Neuronal stem cell (in vitro differentiated cells): ENCODE measurements at regions not wholly inside any gene's neighbourhood (a gene's known extent, or its start where the extent isn't known, plus 50 kb on each side); places are given as distances from the start of the nearest gene placed in this dataset.

Experiments used
- DNase-seq: peaks from one replicate; pipeline ENCODE4 v3.0.0-alpha.2; 2013; ENCODE audit warnings: low spot score
- H2AFZ ChIP-seq: one replicate; pipeline ENCODE4 v1.6.1; 2013; ENCODE audit warnings: mild to moderate bottlenecking, low read length, inconsistent platforms
- H2AK5ac ChIP-seq: 2 replicates; pipeline ENCODE4 v1.6.1; 2013; ENCODE audit warnings: low read depth, mild to moderate bottlenecking, inconsistent platforms, low read length, moderate library complexity, mixed read lengths
- H2BK120ac ChIP-seq: 2 replicates; pipeline ENCODE4 v1.6.1; 2013; ENCODE audit warnings: low read depth, mild to moderate bottlenecking, inconsistent platforms, low read length, moderate library complexity, mixed read lengths
- H2BK12ac ChIP-seq: one replicate; pipeline ENCODE4 v1.6.1; 2013; ENCODE audit warnings: low read length, inconsistent platforms
- H2BK15ac ChIP-seq: 2 replicates; pipeline ENCODE4 v1.6.1; 2013; ENCODE audit warnings: mild to moderate bottlenecking, low read length, inconsistent platforms, mixed read lengths
- H2BK5ac ChIP-seq: one replicate; pipeline ENCODE4 v1.6.1; 2013; ENCODE audit warnings: inconsistent platforms, mild to moderate bottlenecking, low read length, moderate library complexity
- H3K14ac ChIP-seq: one replicate; pipeline ENCODE4 v1.6.1; 2013; ENCODE audit warnings: low read length, inconsistent platforms
- H3K18ac ChIP-seq: 2 replicates; pipeline ENCODE4 v1.6.1; 2013; ENCODE audit warnings: low read length, inconsistent platforms
- H3K23ac ChIP-seq: 2 replicates; pipeline ENCODE4 v1.6.1; 2013; ENCODE audit warnings: low read depth, mild to moderate bottlenecking, mixed read lengths, low read length, inconsistent platforms; ENCODE audit not compliant: poor library complexity
- H3K27ac ChIP-seq: replicated peaks from 3 replicates; pipeline ENCODE4 v1.5.1; 2013; ENCODE audit warnings: low read length, inconsistent platforms
- H3K27me3 ChIP-seq, 3 experiments: 2 replicates each; pipeline ENCODE4 v1.6.1; 2013; ENCODE audit warnings: low read length in 3 of 3, mild to moderate bottlenecking in 2 of 3, inconsistent platforms in 1 of 3, low read depth in 1 of 3, mixed read lengths in 1 of 3, moderate library complexity in 1 of 3; ENCODE audit not compliant: control insufficient read depth in 3 of 3, insufficient read depth in 3 of 3
- H3K36me3 ChIP-seq, 2 donors: replicated peaks in 1 of 2; 2 replicates each; pipeline ENCODE4 v1.6.1; 2013; ENCODE audit warnings: low read length in 2 of 2; ENCODE audit not compliant: control insufficient read depth in 2 of 2, insufficient read depth in 2 of 2
- H3K4ac ChIP-seq: 2 replicates; pipeline ENCODE4 v1.6.1; 2013; ENCODE audit warnings: inconsistent platforms, mild to moderate bottlenecking, low read length, moderate library complexity
- H3K4me1 ChIP-seq, 2 donors: 1 replicate in 1 of 2; 2 replicates in 1 of 2; pipeline ENCODE4 v1.6.1; 2013; ENCODE audit warnings: low read length in 2 of 2, low read depth in 1 of 2; ENCODE audit not compliant: control insufficient read depth in 2 of 2, insufficient read depth in 1 of 2
- H3K4me2 ChIP-seq: one replicate; pipeline ENCODE4 v1.6.1; 2013; ENCODE audit warnings: mild to moderate bottlenecking, low read length, inconsistent platforms; ENCODE audit not compliant: insufficient read depth, poor library complexity, severe bottlenecking
- H3K4me3 ChIP-seq, 2 donors: 2 replicates each; pipeline ENCODE4 v1.5.1; 2013; ENCODE audit warnings: low read length in 2 of 2, mild to moderate bottlenecking in 2 of 2, inconsistent platforms in 1 of 2, moderate library complexity in 1 of 2
- H3K79me1 ChIP-seq: one replicate; pipeline ENCODE4 v1.6.1; 2013; ENCODE audit warnings: low read depth, mild to moderate bottlenecking, inconsistent platforms, low read length, moderate library complexity
- H3K9ac ChIP-seq: one replicate; pipeline ENCODE4 v1.6.1; 2013; ENCODE audit warnings: mild to moderate bottlenecking, low read depth, low read length, inconsistent platforms; ENCODE audit not compliant: poor library complexity
- H3K9me3 ChIP-seq, 2 donors: replicated peaks in 1 of 2; 2 replicates each; pipeline versions ENCODE3 to v1.6.1; 2013; ENCODE audit warnings: low read length in 2 of 2, mild to moderate bottlenecking in 2 of 2, inconsistent platforms in 1 of 2, low read depth in 1 of 2, mixed read lengths in 1 of 2, moderate library complexity in 1 of 2; ENCODE audit not compliant: control insufficient read depth in 2 of 2, insufficient read depth in 1 of 2
- H4K8ac ChIP-seq: one replicate; pipeline ENCODE4 v1.6.1; 2013; ENCODE audit warnings: low read depth, mild to moderate bottlenecking, inconsistent platforms, low read length, moderate library complexity
- H4K91ac ChIP-seq: one replicate; pipeline ENCODE4 v1.6.1; 2013; ENCODE audit warnings: low read length, low read depth, mild to moderate bottlenecking, inconsistent platforms; ENCODE audit not compliant: poor library complexity
- WGBS, 2 donors: extraction: QIAGEN DNeasy Blood & Tissue Kit; methylation state at CpG; one replicate each; pipeline ENCODE4 v1.1.7; 2013; ENCODE audit warnings: missing lambda C conversion rate in 2 of 2, mixed read lengths in 1 of 2; ENCODE audit not compliant: insufficient read length in 2 of 2, insufficient replicate concordance in 1 of 2; ENCODE audit errors: extremely low coverage in 2 of 2; 5-methylcytosine and 5-hydroxymethylcytosine counted together

- Histone ChIP-seq H2BK120ac (no peak overlapping the region), H4K91ac (no peak overlapping the region), H2BK15ac (no peak overlapping the region), H2BK12ac (no peak overlapping the region), H3K9ac (no peak overlapping the region), H4K8ac (no peak overlapping the region), H3K27me3 (no peaks in the 10 kb centered on the region), H3K4me3 (no peak overlapping the region), H3K36me3 (no peaks in the 10 kb centered on the region), H3K4ac (no peak overlapping the region), H2AFZ (peak overlapping the region; percentile 17), H3K23ac (no peak overlapping the region), H3K27ac (no peak overlapping the region), H3K4me2 (no peak overlapping the region), H3K4me1 (no peaks in the 10 kb centered on the region), H2BK5ac (no peak overlapping the region), H3K18ac (no peak overlapping the region), H3K9me3 (no peaks in the 10 kb centered on the region), H2AK5ac (no peak overlapping the region), H3K79me1 (no peaks in the 10 kb centered on the region), H3K14ac (no peak overlapping the region)
- WGBS, 2 donors, result no CpG with 5 or more reads among the region's 16 CpGs
- no peak for DNase-seq
Measured at GRCh38 chr13:89163096-89163495, 1491.9 kb downstream of the SLITRK5 start.

GRCh38 chr13:89165685-89166084, 1494.5 kb downstream of the SLITRK5 start:
- no CpG with 5 or more reads among the region's 1 CpG for WGBS, 2 donors
- Histone ChIP-seq H2BK120ac (no peak overlapping the region), H3K27ac (no peak overlapping the region), H3K4me2 (no peak overlapping the region), H3K4me3 (no peak overlapping the region), H4K8ac (no peak overlapping the region), H3K14ac (no peak overlapping the region), H2AFZ (no peak overlapping the region), H4K91ac (no peak overlapping the region), H3K4ac (no peak overlapping the region), H3K23ac (no peak overlapping the region), H3K79me1 (no peaks in the 10 kb centered on the region), H2AK5ac (no peak overlapping the region), H3K9ac (no peak overlapping the region), H3K18ac (no peak overlapping the region), H2BK15ac (no peak overlapping the region), H3K27me3 (no peaks in the 10 kb centered on the region), H2BK12ac (no peak overlapping the region), H3K4me1 (no peaks in the 10 kb centered on the region), H3K36me3 (no peaks in the 10 kb centered on the region), H2BK5ac (no peak overlapping the region), H3K9me3 (no peaks in the 10 kb centered on the region)
- no peak for DNase-seq

- H2AK5ac ChIP-seq, result no peak overlapping the region
- no peak for DNase-seq
- no peak overlapping the region for H3K27ac ChIP-seq
- H3K4ac ChIP-seq, result no peak overlapping the region
- H2BK15ac ChIP-seq, result no peak overlapping the region
- no peak overlapping the region for H3K4me2 ChIP-seq
- no peak overlapping the region for H3K23ac ChIP-seq
- no CpG with 5 or more reads among the region's 1 CpG for WGBS, 2 donors
- no peaks in the 10 kb centered on the region for H3K79me1 ChIP-seq
- no peak overlapping the region for H3K14ac ChIP-seq
- no peak overlapping the region for H4K8ac ChIP-seq
- no peak overlapping the region for H3K4me3 ChIP-seq
- H3K36me3 ChIP-seq, result no peaks in the 10 kb centered on the region
- no peak overlapping the region for H4K91ac ChIP-seq
- no peak overlapping the region for H2BK120ac ChIP-seq
- no peak overlapping the region for H2BK5ac ChIP-seq
- no peak overlapping the region for H3K18ac ChIP-seq
- no peak overlapping the region for H3K9ac ChIP-seq
- H3K27me3 ChIP-seq, result no peaks in the 10 kb centered on the region
- H2AFZ ChIP-seq, result no peak overlapping the region
- H3K9me3 ChIP-seq, result no peaks in the 10 kb centered on the region
- H3K4me1 ChIP-seq, result no peaks in the 10 kb centered on the region
- no peak overlapping the region for H2BK12ac ChIP-seq
Measured at GRCh38 chr13:89169951-89170350, 1498.8 kb downstream of the SLITRK5 start.

GRCh38 chr13:89181041-89181440, 1509.9 kb downstream of the SLITRK5 start:
- Histone ChIP-seq H3K14ac (no peak overlapping the region), H3K4me2 (no peak overlapping the region), H4K91ac (no peak overlapping the region), H2BK120ac (no peak overlapping the region), H3K27ac (no peak overlapping the region), H2BK5ac (no peak overlapping the region), H3K36me3 (no peaks in the 10 kb centered on the region), H2BK15ac (no peak overlapping the region), H3K27me3 (no peaks in the 10 kb centered on the region), H2AFZ (no peak overlapping the region), H3K23ac (no peak overlapping the region), H3K79me1 (peaks cover 2% of the 10 kb centered on the region), H3K4me1 (no peaks in the 10 kb centered on the region), H4K8ac (no peak overlapping the region), H2BK12ac (no peak overlapping the region), H3K4me3 (no peak overlapping the region), H3K4ac (no peak overlapping the region), H3K9me3 (peaks cover 0 to 1% of the 10 kb centered on the region in 2 donors), H3K18ac (no peak overlapping the region), H3K9ac (no peak overlapping the region), H2AK5ac (no peak overlapping the region)
- DNase-seq, result no peak
